GM12892 (cell line): ENCODE measurements at regions not wholly inside any gene's neighbourhood (a gene's known extent, or its start where the extent isn't known, plus 50 kb on each side); places are given as distances from the start of the nearest gene placed in this dataset.

ENCODE experiments used
- POLR2A ChIP-seq: IDR thresholded peaks from 2 replicates; pipeline ENCODE4 v1.6.1; 2011; ENCODE audit warnings: low read depth, low read length, control low read depth
- POLR2AphosphoS5 ChIP-seq: IDR thresholded peaks from 2 replicates; pipeline ENCODE4 v1.6.1; 2011; ENCODE audit warnings: low read depth, low read length, control low read depth
- TAF1 ChIP-seq: IDR thresholded peaks from 2 replicates; pipeline ENCODE4 v1.6.1; 2011; ENCODE audit warnings: low read depth, mild to moderate bottlenecking, control low read depth, low read length, borderline replicate concordance

DNA sequence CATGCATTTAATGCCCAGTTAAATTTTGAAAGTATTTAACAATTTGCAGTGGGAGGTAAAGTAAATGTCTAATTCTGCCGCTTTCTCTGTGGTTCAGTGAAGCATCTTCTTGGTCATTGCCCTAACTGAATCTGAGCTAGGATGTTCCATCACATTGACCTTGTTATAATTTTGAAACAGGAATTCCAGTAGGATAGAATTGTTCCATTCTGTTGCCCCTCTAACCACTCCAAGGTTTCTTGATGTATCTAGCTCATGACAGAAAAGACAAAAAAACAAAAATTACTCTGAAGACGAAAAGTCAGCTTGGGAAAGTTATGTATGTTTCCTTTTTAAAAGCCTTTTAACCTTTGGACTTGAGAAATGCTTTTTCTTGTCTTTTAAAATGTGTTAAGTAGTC, 297.0 kb upstream of the FAT1 start:
- TF ChIP-seq POLR2A, result no peak
- no peak for TF ChIP-seq POLR2AphosphoS5
- TF ChIP-seq TAF1, result no peak
